PFSK-1 (cell line): ENCODE measurements at regions not wholly inside any gene's neighbourhood (a gene's known extent, or its start where the extent isn't known, plus 50 kb on each side); places are given as distances from the start of the nearest gene placed in this dataset.

Source experiments
- POLR2AphosphoS5 ChIP-seq: IDR thresholded peaks from 2 replicates; pipeline ENCODE4 v1.6.1; 2012; ENCODE audit warnings: low read depth, mild to moderate bottlenecking, control low read depth, low read length, moderate library complexity
- TAF1 ChIP-seq: IDR thresholded peaks from 2 replicates; pipeline ENCODE4 v1.6.1; 2012; ENCODE audit warnings: low read length, control low read depth, borderline replicate concordance; ENCODE audit not compliant: insufficient read depth

GRCh38 chr4:137200322-137200721 is 332.0 kb downstream of the PCDH18 start:
- TF ChIP-seq POLR2AphosphoS5 = no peak
- no peak for TF ChIP-seq TAF1
